ENCODE measurements at regions not wholly inside any gene's neighbourhood (a gene's known extent, or its start where the extent isn't known, plus 50 kb on each side); places are given as distances from the start of the nearest gene placed in this dataset.

- no peak for DNase-seq
Measured at GRCh38 chr6:8246403-8246802, 144.1 kb upstream of the EEF1E1 start.

GRCh38 chr6:8245726-8246125, 143.4 kb upstream of the EEF1E1 start:
- no peaks in the 10 kb centered on the region for H3K36me3 ChIP-seq (ENCODE audit: control insufficient read depth in 4 of 4, insufficient read depth in 4 of 4, low read length in 4 of 4)
- no peak overlapping the region for H3K27ac ChIP-seq (ENCODE audit: low read depth in 1 of 2, low read length in 1 of 2)
- H3K9me3 ChIP-seq (ENCODE audit: control insufficient read depth in 4 of 4, insufficient read depth in 3 of 4, low read length in 3 of 4) = no peaks in the 10 kb centered on the region
- no peaks in the 10 kb centered on the region for H3K4me1 ChIP-seq (ENCODE audit: control insufficient read depth in 5 of 5, insufficient read depth in 5 of 5, low read length in 5 of 5)
- no peak for ATAC-seq (ENCODE audit: insufficient read depth, low FRiP score)
- TF ChIP-seq, protein P1, sequence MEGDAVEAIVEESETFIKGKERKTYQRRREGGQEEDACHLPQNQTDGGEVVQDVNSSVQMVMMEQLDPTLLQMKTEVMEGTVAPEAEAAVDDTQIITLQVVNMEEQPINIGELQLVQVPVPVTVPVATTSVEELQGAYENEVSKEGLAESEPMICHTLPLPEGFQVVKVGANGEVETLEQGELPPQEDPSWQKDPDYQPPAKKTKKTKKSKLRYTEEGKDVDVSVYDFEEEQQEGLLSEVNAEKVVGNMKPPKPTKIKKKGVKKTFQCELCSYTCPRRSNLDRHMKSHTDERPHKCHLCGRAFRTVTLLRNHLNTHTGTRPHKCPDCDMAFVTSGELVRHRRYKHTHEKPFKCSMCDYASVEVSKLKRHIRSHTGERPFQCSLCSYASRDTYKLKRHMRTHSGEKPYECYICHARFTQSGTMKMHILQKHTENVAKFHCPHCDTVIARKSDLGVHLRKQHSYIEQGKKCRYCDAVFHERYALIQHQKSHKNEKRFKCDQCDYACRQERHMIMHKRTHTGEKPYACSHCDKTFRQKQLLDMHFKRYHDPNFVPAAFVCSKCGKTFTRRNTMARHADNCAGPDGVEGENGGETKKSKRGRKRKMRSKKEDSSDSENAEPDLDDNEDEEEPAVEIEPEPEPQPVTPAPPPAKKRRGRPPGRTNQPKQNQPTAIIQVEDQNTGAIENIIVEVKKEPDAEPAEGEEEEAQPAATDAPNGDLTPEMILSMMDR (IDR thresholded peaks at IDR 0.05; ENCODE audit: control extremely low read depth, extremely low read depth) = no peak
- H3K4me3 ChIP-seq = no peak overlapping the region
- no peaks in the 10 kb centered on the region for H3K27me3 ChIP-seq (ENCODE audit: control insufficient read depth in 3 of 3, insufficient read depth in 3 of 3, low read length in 2 of 3)
- no peak for DNase-seq
- WGBS, 2 donors = 41 to 53% methylated on average over 6 of the region's 6 CpGs
- no peak overlapping the region for H3K9ac ChIP-seq (ENCODE audit: insufficient read depth in 1 of 2, low read length in 2 of 2)

More at GRCh38 chr6:8246403-8246802, 144.1 kb upstream of the EEF1E1 start:
- Histone ChIP-seq H3K9me3 (ENCODE audit: control insufficient read depth in 4 of 4, insufficient read depth in 3 of 4, low read length in 3 of 4) (no peaks in the 10 kb centered on the region), H3K9ac (ENCODE audit: insufficient read depth in 1 of 2, low read length in 2 of 2) (no peak overlapping the region), H3K4me3 (no peak overlapping the region), H3K4me1 (ENCODE audit: control insufficient read depth in 5 of 5, insufficient read depth in 5 of 5, low read length in 5 of 5) (no peaks in the 10 kb centered on the region), H3K27me3 (ENCODE audit: control insufficient read depth in 3 of 3, insufficient read depth in 3 of 3, low read length in 2 of 3) (no peaks in the 10 kb centered on the region), H3K36me3 (ENCODE audit: control insufficient read depth in 4 of 4, insufficient read depth in 4 of 4, low read length in 4 of 4) (no peaks in the 10 kb centered on the region), H3K27ac (ENCODE audit: low read depth in 1 of 2, low read length in 1 of 2) (no peak overlapping the region)
- TF ChIP-seq, protein P1 (IDR thresholded peaks at IDR 0.05; ENCODE audit: control extremely low read depth, extremely low read depth) = no peak
- no peak for ATAC-seq (ENCODE audit: insufficient read depth, low FRiP score)
- 84 to 86% methylated on average over 2 of the region's 2 CpGs for WGBS, 2 donors

- H3K36me3 ChIP-seq (ENCODE audit: control insufficient read depth in 4 of 4, insufficient read depth in 4 of 4, low read length in 4 of 4) = no peaks in the 10 kb centered on the region
- no peaks in the 10 kb centered on the region for H3K9me3 ChIP-seq (ENCODE audit: control insufficient read depth in 4 of 4, insufficient read depth in 3 of 4, low read length in 3 of 4)
- WGBS, 2 donors = 66 to 70% methylated on average over 3 of the region's 3 CpGs
- DNase-seq (no peak), ATAC-seq (ENCODE audit: insufficient read depth, low FRiP score) (no peak)
- no peaks in the 10 kb centered on the region for H3K27me3 ChIP-seq (ENCODE audit: control insufficient read depth in 3 of 3, insufficient read depth in 3 of 3, low read length in 2 of 3)
- H3K4me1 ChIP-seq (ENCODE audit: control insufficient read depth in 5 of 5, insufficient read depth in 5 of 5, low read length in 5 of 5) = no peaks in the 10 kb centered on the region
- H3K27ac ChIP-seq (ENCODE audit: low read depth in 1 of 2, low read length in 1 of 2) = no peak overlapping the region
- TF ChIP-seq, protein P1 (IDR thresholded peaks at IDR 0.05; ENCODE audit: control extremely low read depth, extremely low read depth) = no peak
- no peak overlapping the region for H3K4me3 ChIP-seq
- H3K9ac ChIP-seq (ENCODE audit: insufficient read depth in 1 of 2, low read length in 2 of 2) = no peak overlapping the region
Measured at GRCh38 chr6:8243475-8243874, 141.1 kb upstream of the EEF1E1 start.

- DNase-seq (no peak), ATAC-seq (ENCODE audit: insufficient read depth, low FRiP score) (no peak)
- no peaks in the 10 kb centered on the region for H3K9me3 ChIP-seq (ENCODE audit: control insufficient read depth in 4 of 4, insufficient read depth in 3 of 4, low read length in 3 of 4)
- no peak overlapping the region for H3K9ac ChIP-seq (ENCODE audit: insufficient read depth in 1 of 2, low read length in 2 of 2)
- WGBS, 2 donors = 81 to 89% methylated on average over 3 of the region's 3 CpGs
- H3K36me3 ChIP-seq (ENCODE audit: control insufficient read depth in 4 of 4, insufficient read depth in 4 of 4, low read length in 4 of 4) = no peaks in the 10 kb centered on the region
- TF ChIP-seq, protein P1 (IDR thresholded peaks at IDR 0.05; ENCODE audit: control extremely low read depth, extremely low read depth) = no peak
- H3K4me1 ChIP-seq (ENCODE audit: control insufficient read depth in 5 of 5, insufficient read depth in 5 of 5, low read length in 5 of 5) = no peaks in the 10 kb centered on the region
- no peaks in the 10 kb centered on the region for H3K27me3 ChIP-seq (ENCODE audit: control insufficient read depth in 3 of 3, insufficient read depth in 3 of 3, low read length in 2 of 3)
- no peak overlapping the region for H3K27ac ChIP-seq (ENCODE audit: low read depth in 1 of 2, low read length in 1 of 2)
- H3K4me3 ChIP-seq = no peak overlapping the region
Measured at GRCh38 chr6:8242885-8243284, 140.5 kb upstream of the EEF1E1 start.

Measured in lung (tissue), 11 donors.